A673 (cell line): ENCODE measurements at regions not wholly inside any gene's neighbourhood (a gene's known extent, or its start where the extent isn't known, plus 50 kb on each side); places are given as distances from the start of the nearest gene placed in this dataset.

Experiments used
- BruUV-seq: library from RNA; stranded (reverse); fragments of 400-500 nt; replicated peaks from 2 replicates; lab custom pipeline; 2021; lab: Mats Ljungman, UMichigan
- CTCF ChIA-PET: fragments of 300-600 bp; sonication (Branson Sonifier 250); formaldehyde crosslinking; loops from one replicate; lab custom pipeline; 2022; ENCODE audit warnings: antibody characterized with exemption; lab: Charles Lee
- POLR2A ChIA-PET: fragments of 300-600 bp; sonication (Branson Sonifier 250); formaldehyde crosslinking; loops from one replicate; lab custom pipeline; 2022; ENCODE audit warnings: antibody characterized with exemption; ENCODE audit not compliant: low non-redundant PET; lab: Charles Lee
- DNase-seq: peaks from one replicate; pipeline ENCODE4 v3.0.0-alpha.2; 2015; ENCODE audit warnings: low spot score
- H3K27ac ChIP-seq: fragments of 200-600 bp; sonication (generic); 2 replicates; pipeline ENCODE4 v1.5.1; 2016; ENCODE audit warnings: mixed run types, low read depth, mild to moderate bottlenecking, mixed read lengths, antibody characterized with exemption, low read length; ENCODE audit not compliant: poor library complexity, severe bottlenecking
- H3K27me3 ChIP-seq: fragments of 200-600 bp; sonication (generic); replicated peaks from 2 replicates; pipeline ENCODE4 v1.6.1; 2017; ENCODE audit warnings: mixed run types, low read depth, mild to moderate bottlenecking, mixed read lengths, antibody characterized with exemption, low read length; ENCODE audit not compliant: insufficient read depth, poor library complexity
- H3K36me3 ChIP-seq: fragments of 200-600 bp; sonication (generic); 2 replicates; pipeline ENCODE4 v1.6.1; 2016; ENCODE audit warnings: mixed run types, mild to moderate bottlenecking, mixed read lengths, antibody characterized with exemption, low read length; ENCODE audit not compliant: insufficient read depth, poor library complexity, severe bottlenecking
- H3K4me1 ChIP-seq: fragments of 200-600 bp; sonication (generic); 2 replicates; pipeline ENCODE4 v1.6.1; 2017; ENCODE audit warnings: mixed run types, mild to moderate bottlenecking, mixed read lengths, antibody characterized with exemption, low read length; ENCODE audit not compliant: insufficient read depth, poor library complexity, severe bottlenecking
- H3K4me3 ChIP-seq: fragments of 200-600 bp; sonication (generic); 2 replicates; pipeline ENCODE4 v1.5.1; 2016; ENCODE audit warnings: low read depth, mixed run types, mild to moderate bottlenecking, mixed read lengths, low read length; ENCODE audit not compliant: poor library complexity, severe bottlenecking
- H3K9me3 ChIP-seq: fragments of 200-600 bp; sonication (generic); 2 replicates; pipeline ENCODE4 v1.6.1; 2016; ENCODE audit warnings: mixed run types, low read depth, mild to moderate bottlenecking, mixed read lengths, antibody characterized with exemption, low read length; ENCODE audit not compliant: poor library complexity, severe bottlenecking
- EZH2 ChIP-seq: fragments of 200-600 bp; sonication (generic); IDR thresholded peaks from 2 replicates; pipeline ENCODE4 v1.6.1; 2017; ENCODE audit warnings: borderline replicate concordance, low read depth, mild to moderate bottlenecking, mixed read lengths, antibody characterized with exemption, low read length; ENCODE audit not compliant: poor library complexity, severe bottlenecking
- intact Hi-C: fragments of 100-400 bp; cut with micrococcal nuclease; formaldehyde crosslinking; loops from one replicate; pipeline ENCODE4 v1.10.0; 2022; ENCODE audit not compliant: unreplicated experiment
- TF ChIP-seq, protein P1 (sequence below): fragments of 300-800, 200-600 bp; sonication (generic); conservative IDR thresholded peaks from 2 replicates; pipeline ENCODE4 v1.5.1; 2017; ENCODE audit warnings: low read depth, mild to moderate bottlenecking, antibody characterized with exemption, low read length, moderate library complexity, mixed read lengths

DNA sequence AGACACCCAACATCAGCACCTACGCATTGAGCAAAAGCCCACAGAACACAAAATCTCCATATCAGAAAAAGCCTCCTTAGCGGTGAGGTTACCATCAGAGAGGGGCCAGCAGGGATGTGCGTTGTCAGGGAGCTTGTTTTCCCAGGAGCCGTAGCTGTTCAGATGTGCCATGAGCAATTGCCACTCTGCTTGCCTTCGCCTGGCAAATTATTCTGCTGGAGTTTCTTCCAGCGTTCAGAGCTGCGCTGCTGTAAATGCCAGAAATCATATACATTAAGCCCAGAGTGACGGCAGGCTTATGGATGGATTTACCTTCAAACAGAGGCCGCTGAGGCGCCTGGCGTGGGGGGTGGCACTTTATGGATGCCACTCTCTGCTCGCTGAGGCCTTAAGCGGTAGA is 632.3 kb downstream of the BCOR start:
- no peaks in the 10 kb centered on the region for H3K36me3 ChIP-seq
- intact Hi-C loops = no loop called here
- DNase-seq = no peak
- H3K4me3 ChIP-seq = no peak overlapping the region
- ChIA-PET POLR2A (no interaction called here), CTCF (no interaction called here)
- no peaks in the 10 kb centered on the region for H3K4me1 ChIP-seq
- no peaks in the 10 kb centered on the region for H3K9me3 ChIP-seq
- TF ChIP-seq, protein P1, sequence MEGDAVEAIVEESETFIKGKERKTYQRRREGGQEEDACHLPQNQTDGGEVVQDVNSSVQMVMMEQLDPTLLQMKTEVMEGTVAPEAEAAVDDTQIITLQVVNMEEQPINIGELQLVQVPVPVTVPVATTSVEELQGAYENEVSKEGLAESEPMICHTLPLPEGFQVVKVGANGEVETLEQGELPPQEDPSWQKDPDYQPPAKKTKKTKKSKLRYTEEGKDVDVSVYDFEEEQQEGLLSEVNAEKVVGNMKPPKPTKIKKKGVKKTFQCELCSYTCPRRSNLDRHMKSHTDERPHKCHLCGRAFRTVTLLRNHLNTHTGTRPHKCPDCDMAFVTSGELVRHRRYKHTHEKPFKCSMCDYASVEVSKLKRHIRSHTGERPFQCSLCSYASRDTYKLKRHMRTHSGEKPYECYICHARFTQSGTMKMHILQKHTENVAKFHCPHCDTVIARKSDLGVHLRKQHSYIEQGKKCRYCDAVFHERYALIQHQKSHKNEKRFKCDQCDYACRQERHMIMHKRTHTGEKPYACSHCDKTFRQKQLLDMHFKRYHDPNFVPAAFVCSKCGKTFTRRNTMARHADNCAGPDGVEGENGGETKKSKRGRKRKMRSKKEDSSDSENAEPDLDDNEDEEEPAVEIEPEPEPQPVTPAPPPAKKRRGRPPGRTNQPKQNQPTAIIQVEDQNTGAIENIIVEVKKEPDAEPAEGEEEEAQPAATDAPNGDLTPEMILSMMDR = no peak
- TF ChIP-seq EZH2 = no peak
- no TSS peak for BruUV-seq
- H3K27me3 ChIP-seq = no peaks in the 10 kb centered on the region
- no peak overlapping the region for H3K27ac ChIP-seq

DNA sequence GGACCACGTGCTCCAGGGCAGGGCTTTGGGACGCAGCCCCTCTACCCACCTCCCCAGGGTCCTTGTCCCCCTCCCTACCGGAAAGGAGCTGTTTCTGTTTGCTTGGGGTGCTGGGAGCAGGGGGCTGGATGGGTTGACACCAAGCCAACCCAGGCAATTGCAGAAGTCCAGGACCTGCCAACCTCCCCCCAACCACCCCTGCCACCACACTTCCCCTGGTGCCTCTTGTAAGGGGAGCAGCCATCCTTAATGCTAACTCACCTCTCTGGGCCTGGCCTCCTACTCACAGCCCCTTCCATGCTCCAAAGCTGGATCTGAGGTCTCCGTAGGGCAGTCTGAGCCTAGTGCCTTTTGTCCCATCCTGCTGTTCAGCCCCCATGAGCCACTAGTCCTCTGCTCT is 631.9 kb downstream of the BCOR start:
- Histone ChIP-seq H3K27me3 (no peaks in the 10 kb centered on the region), H3K36me3 (no peaks in the 10 kb centered on the region), H3K4me1 (no peaks in the 10 kb centered on the region), H3K9me3 (no peaks in the 10 kb centered on the region), H3K4me3 (no peak overlapping the region), H3K27ac (no peak overlapping the region)
- no peak for TF ChIP-seq EZH2
- TF ChIP-seq, protein P1 = no peak
- no TSS peak for BruUV-seq
- intact Hi-C loops = no loop called here
- no peak for DNase-seq
- ChIA-PET CTCF (no interaction called here), POLR2A (no interaction called here)

DNA sequence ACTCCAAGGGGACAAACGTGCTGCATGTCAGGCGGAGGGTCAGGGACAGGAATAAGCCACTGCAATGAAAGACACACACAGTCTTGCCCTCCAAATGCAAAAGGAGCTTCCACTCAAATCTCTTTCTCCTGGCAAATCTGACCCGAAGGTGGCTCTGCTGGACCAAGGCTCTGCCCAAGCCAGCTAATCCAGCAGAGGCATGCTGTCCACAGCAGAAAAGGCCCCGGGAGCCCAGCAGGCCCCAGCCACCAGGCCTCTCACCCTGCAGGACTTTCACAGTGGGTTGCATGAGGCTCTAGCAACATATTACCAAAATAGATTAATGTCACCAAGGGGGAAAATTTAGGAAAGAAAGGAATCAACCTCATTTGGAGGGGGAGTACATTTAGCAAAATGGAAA is 628.6 kb downstream of the BCOR start:
- CTCF ChIA-PET = no interaction called here
- H3K27me3 ChIP-seq = no peaks in the 10 kb centered on the region
- no peak for DNase-seq
- H3K9me3 ChIP-seq = no peaks in the 10 kb centered on the region
- intact Hi-C loops = no loop called here
- H3K4me3 ChIP-seq = no peak overlapping the region
- no TSS peak for BruUV-seq
- TF ChIP-seq EZH2 = no peak
- TF ChIP-seq, protein P1 = no peak
- no peaks in the 10 kb centered on the region for H3K4me1 ChIP-seq
- H3K27ac ChIP-seq = no peak overlapping the region
- H3K36me3 ChIP-seq = no peaks in the 10 kb centered on the region
- POLR2A ChIA-PET = no interaction called here
